ENCODE measurements at regions not wholly inside any gene's neighbourhood (a gene's known extent, or its start where the extent isn't known, plus 50 kb on each side); places are given as distances from the start of the nearest gene placed in this dataset.

DNA sequence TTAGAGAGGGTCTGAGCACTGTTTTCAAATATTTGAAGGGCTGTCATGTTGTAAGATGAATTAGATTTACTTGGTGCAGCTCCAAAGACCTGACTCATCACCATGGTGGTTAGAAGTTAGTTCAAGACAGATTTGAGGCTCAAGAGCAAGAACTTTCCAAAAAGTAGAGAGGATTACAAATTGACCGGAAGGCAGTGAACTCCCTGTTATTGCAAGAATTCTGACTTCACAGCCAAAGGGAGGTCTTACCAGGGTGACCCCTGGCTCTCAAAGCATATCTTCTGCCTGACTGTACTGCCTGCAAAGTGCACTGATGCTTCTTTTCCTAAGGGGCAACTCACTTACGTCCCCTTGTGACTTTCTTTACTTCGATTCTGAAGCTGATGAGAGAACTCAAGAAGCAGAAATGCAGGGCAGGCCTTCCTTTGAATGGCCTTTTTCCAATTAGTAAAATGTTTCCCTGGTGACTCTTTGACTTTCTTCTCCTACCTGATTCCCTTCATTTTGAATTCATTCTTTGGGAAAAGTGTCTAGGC is 86.4 kb downstream of the NAV1 start:
- H3K4me1 Mint-ChIP-seq = no peaks in the 10 kb centered on the region
- no peak for DNase-seq (ENCODE audit: low spot score in 2 of 2)
- no peak overlapping the region for H3K4me3 Mint-ChIP-seq
- H3K36me3 Mint-ChIP-seq = no peaks in the 10 kb centered on the region
- no peak for ATAC-seq
- H3K9me3 Mint-ChIP-seq = no peaks in the 10 kb centered on the region
- H3K27ac Mint-ChIP-seq = no peak overlapping the region

GRCh38 chr1:201625851-201626251 is 86.9 kb downstream of the NAV1 start:
- Mint-ChIP-seq H3K27ac (no peak overlapping the region), H3K4me1 (no peaks in the 10 kb centered on the region), H3K9me3 (no peaks in the 10 kb centered on the region), H3K36me3 (no peaks in the 10 kb centered on the region), H3K4me3 (no peak overlapping the region)
- ATAC-seq (no peak), DNase-seq (ENCODE audit: low spot score in 2 of 2) (no peak)

DNA sequence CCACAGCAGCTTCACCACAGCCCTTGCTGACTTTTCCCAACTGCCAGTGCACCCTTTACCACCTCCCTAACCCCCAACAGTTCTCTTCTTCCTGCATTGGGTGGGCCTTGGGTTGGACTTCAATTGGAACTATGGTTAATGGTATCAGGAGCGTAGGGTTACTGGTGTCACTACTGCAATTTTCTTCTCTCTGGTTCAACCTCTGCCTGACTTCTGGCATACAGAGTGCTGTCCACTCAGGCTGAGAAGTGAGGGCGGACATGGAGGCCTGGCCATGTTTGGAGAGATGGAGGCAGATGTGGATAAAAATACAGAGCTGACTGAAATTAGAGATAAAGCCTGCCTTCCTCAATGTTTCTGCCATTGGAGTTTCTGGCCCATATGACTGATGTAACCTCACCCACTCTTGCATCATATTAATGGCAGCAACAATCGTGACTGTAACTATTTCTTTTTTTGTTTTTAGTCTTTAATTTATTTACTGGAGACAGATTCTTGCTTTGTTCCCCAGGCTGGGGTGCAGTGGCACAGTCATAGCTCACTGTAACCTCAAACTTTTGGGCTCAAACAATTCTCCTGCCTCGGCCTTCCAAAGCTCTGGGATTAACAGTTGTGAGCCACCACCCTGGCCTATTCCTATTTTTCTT is 87.8 kb downstream of the NAV1 start:
- H3K9me3 Mint-ChIP-seq = no peaks in the 10 kb centered on the region
- no peak overlapping the region for H3K27ac Mint-ChIP-seq
- no peaks in the 10 kb centered on the region for H3K4me1 Mint-ChIP-seq
- no peak overlapping the region for H3K4me3 Mint-ChIP-seq
- ATAC-seq (no peak), DNase-seq (ENCODE audit: low spot score in 2 of 2) (no peak)
- no peaks in the 10 kb centered on the region for H3K36me3 Mint-ChIP-seq

DNA sequence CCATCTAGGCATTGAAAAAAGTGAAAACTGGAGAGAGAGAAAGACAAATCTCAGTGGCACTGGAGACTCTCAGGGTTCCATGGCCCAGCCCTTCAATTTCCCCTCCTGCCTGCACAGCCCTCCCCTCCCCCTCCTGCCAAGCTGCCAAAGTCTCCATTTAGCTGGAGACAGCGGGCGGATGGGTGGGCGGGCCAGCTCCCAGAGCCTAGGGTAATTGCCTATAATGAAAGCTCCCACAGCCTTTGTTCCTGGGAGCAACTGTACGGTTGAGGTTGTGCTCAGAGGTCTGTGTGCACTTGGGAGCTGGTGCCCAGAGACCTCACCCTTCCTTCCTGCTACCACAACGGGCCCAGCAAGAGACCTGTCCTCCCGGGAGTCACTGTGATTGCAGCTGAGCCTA is 89.6 kb downstream of the NAV1 start:
- no peaks in the 10 kb centered on the region for H3K9me3 Mint-ChIP-seq
- no peak overlapping the region for H3K27ac Mint-ChIP-seq
- no peak overlapping the region for H3K4me3 Mint-ChIP-seq
- H3K36me3 Mint-ChIP-seq = no peaks in the 10 kb centered on the region
- H3K4me1 Mint-ChIP-seq = no peaks in the 10 kb centered on the region
- ATAC-seq (no peak), DNase-seq (ENCODE audit: low spot score in 2 of 2) (no peak)

DNA sequence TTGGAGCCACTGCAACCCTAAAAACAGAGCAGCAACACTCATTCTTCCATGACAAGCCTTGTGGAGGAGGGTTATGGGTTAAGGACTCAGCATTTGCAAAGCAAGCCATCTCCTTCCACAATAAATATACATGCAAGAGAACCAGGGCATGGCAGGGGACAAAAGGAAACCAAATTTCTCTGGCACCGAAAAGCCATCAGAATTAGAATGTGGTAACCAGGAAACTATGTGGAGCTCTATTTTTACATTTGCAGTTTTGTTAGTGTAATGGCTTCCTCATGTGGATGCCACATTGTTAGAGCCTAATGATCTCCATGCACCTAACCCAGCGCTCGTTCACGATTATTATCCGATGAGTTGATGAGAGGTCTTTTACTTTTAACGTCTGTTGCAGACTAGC is 91.7 kb downstream of the NAV1 start:
- no peak overlapping the region for H3K4me3 Mint-ChIP-seq
- H3K27ac Mint-ChIP-seq = no peak overlapping the region
- H3K36me3 Mint-ChIP-seq = no peaks in the 10 kb centered on the region
- H3K9me3 Mint-ChIP-seq = no peaks in the 10 kb centered on the region
- no peak for ATAC-seq
- no peak for DNase-seq (ENCODE audit: low spot score in 2 of 2)
- no peaks in the 10 kb centered on the region for H3K4me1 Mint-ChIP-seq

GRCh38 chr1:201631037-201631436 is 92.1 kb downstream of the NAV1 start:
- H3K4me1 Mint-ChIP-seq = no peaks in the 10 kb centered on the region
- H3K9me3 Mint-ChIP-seq = no peaks in the 10 kb centered on the region
- no peak for DNase-seq (ENCODE audit: low spot score in 2 of 2)
- H3K27ac Mint-ChIP-seq = no peak overlapping the region
- no peaks in the 10 kb centered on the region for H3K36me3 Mint-ChIP-seq
- H3K4me3 Mint-ChIP-seq = no peak overlapping the region
- no peak for ATAC-seq

- Mint-ChIP-seq H3K9me3 (no peaks in the 10 kb centered on the region), H3K4me1 (no peaks in the 10 kb centered on the region), H3K36me3 (no peaks in the 10 kb centered on the region), H3K27ac (peak overlapping the region; percentile 18), H3K4me3 (no peak overlapping the region)
- ATAC-seq (no peak), DNase-seq (ENCODE audit: low spot score in 2 of 2) (no peak)
Measured at GRCh38 chr1:201632364-201632952, 93.5 kb downstream of the NAV1 start.

DNA sequence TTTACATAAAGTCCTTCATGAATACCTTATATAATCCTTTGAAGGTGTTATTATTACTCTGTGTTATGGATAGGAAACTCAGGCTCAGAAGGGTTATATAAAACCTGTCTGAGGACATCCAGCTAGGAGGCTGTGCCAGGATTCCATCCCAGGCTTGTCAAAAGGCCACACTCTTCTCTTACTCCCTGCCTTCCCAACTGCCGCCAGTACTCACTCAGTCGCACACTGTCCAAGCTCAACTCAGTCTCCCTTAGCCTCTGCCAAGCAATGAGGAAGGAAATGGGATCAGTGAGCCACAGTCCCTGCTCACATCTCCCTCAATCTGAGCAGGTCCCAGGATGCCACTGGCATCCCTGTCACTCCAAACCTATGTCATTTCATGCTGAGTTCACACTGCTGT is 94.4 kb downstream of the NAV1 start:
- H3K36me3 Mint-ChIP-seq = no peaks in the 10 kb centered on the region
- no peak overlapping the region for H3K4me3 Mint-ChIP-seq
- DNase-seq (ENCODE audit: low spot score in 2 of 2) (no peak), ATAC-seq (no peak)
- no peak overlapping the region for H3K27ac Mint-ChIP-seq
- no peaks in the 10 kb centered on the region for H3K9me3 Mint-ChIP-seq
- no peaks in the 10 kb centered on the region for H3K4me1 Mint-ChIP-seq

DNA sequence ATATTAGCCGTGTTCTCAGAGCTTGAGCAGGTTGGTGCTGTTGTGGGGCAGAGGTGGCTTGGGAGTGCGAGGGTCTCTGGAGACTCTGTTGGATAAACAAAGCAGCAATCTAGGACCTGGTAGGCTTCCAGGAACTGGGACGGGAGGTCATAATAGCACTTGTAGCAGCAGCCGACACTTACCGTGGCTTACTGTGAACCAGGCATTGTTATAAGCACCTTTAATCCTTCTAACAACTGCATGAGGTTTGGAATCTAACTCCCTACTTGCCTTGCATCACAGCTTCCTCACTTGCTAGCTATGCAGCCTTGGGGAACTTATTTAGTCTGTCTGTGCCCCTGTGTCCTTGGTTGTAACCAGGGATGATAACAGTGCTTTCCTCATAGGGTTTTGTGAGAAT is 94.9 kb downstream of the NAV1 start:
- DNase-seq (ENCODE audit: low spot score in 2 of 2) (no peak), ATAC-seq (no peak)
- no peaks in the 10 kb centered on the region for H3K9me3 Mint-ChIP-seq
- H3K4me3 Mint-ChIP-seq = no peak overlapping the region
- no peaks in the 10 kb centered on the region for H3K36me3 Mint-ChIP-seq
- H3K4me1 Mint-ChIP-seq = no peaks in the 10 kb centered on the region
- H3K27ac Mint-ChIP-seq = no peak overlapping the region

- ATAC-seq = no peak
- no peak overlapping the region for H3K4me3 Mint-ChIP-seq
- H3K36me3 Mint-ChIP-seq = no peaks in the 10 kb centered on the region
- H3K27ac Mint-ChIP-seq = no peak overlapping the region
- H3K4me1 Mint-ChIP-seq = no peaks in the 10 kb centered on the region
- H3K9me3 Mint-ChIP-seq = no peaks in the 10 kb centered on the region
- no peak for DNase-seq (ENCODE audit: low spot score in 2 of 2)
Measured at GRCh38 chr1:201634261-201634660, 95.3 kb downstream of the NAV1 start.

DNA sequence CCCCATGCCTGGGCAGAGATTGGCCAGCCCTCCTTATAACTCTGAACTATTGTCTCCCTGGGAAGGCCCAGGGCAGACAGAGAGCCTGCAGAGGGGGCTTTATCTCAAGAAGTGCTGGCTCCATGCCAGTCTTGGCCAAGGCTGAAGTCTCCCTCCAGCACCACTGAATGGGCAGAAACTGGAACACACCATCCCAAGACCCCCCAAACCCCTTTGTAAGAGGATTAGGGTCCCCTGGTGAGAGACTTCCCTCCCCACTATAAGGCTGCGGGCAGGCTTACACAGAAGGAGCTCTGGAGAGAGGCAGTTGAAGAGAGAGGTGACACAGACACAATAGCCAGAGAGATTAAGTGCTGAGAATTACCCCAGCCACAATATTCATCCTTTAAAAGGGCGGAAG is 97.2 kb downstream of the NAV1 start:
- H3K4me1 Mint-ChIP-seq = no peaks in the 10 kb centered on the region
- H3K27ac Mint-ChIP-seq = no peak overlapping the region
- ATAC-seq = no peak
- H3K4me3 Mint-ChIP-seq = no peak overlapping the region
- H3K36me3 Mint-ChIP-seq = no peaks in the 10 kb centered on the region
- no peaks in the 10 kb centered on the region for H3K9me3 Mint-ChIP-seq
- DNase-seq (ENCODE audit: low spot score in 2 of 2) = no peak

GRCh38 chr1:201636510-201636971 is 97.6 kb downstream of the NAV1 start:
- H3K9me3 Mint-ChIP-seq = no peaks in the 10 kb centered on the region
- H3K36me3 Mint-ChIP-seq = no peaks in the 10 kb centered on the region
- no peak for DNase-seq (ENCODE audit: low spot score in 2 of 2)
- H3K4me3 Mint-ChIP-seq = no peak overlapping the region
- no peaks in the 10 kb centered on the region for H3K4me1 Mint-ChIP-seq
- no peak overlapping the region for H3K27ac Mint-ChIP-seq
- ATAC-seq = no peak

GRCh38 chr1:201637282-201638079 is 98.6 kb downstream of the NAV1 start:
- Mint-ChIP-seq H3K9me3 (no peaks in the 10 kb centered on the region), H3K4me1 (no peaks in the 10 kb centered on the region), H3K36me3 (no peaks in the 10 kb centered on the region), H3K27ac (no peak overlapping the region), H3K4me3 (no peak overlapping the region)
- no peak for DNase-seq (ENCODE audit: low spot score in 2 of 2)
- no peak for ATAC-seq

GRCh38 chr1:201639391-201639790 is 100.5 kb downstream of the NAV1 start:
- no peaks in the 10 kb centered on the region for H3K9me3 Mint-ChIP-seq
- no peaks in the 10 kb centered on the region for H3K4me1 Mint-ChIP-seq
- ATAC-seq (no peak), DNase-seq (ENCODE audit: low spot score in 2 of 2) (no peak)
- H3K27ac Mint-ChIP-seq = no peak overlapping the region
- H3K36me3 Mint-ChIP-seq = no peaks in the 10 kb centered on the region
- no peak overlapping the region for H3K4me3 Mint-ChIP-seq

- Mint-ChIP-seq H3K4me1 (no peaks in the 10 kb centered on the region), H3K27ac (no peak overlapping the region), H3K4me3 (no peak overlapping the region), H3K36me3 (no peaks in the 10 kb centered on the region), H3K9me3 (no peaks in the 10 kb centered on the region)
- ATAC-seq (no peak), DNase-seq (ENCODE audit: low spot score in 2 of 2) (no peak)
Measured at GRCh38 chr1:201639826-201640225, 100.9 kb downstream of the NAV1 start.

DNA sequence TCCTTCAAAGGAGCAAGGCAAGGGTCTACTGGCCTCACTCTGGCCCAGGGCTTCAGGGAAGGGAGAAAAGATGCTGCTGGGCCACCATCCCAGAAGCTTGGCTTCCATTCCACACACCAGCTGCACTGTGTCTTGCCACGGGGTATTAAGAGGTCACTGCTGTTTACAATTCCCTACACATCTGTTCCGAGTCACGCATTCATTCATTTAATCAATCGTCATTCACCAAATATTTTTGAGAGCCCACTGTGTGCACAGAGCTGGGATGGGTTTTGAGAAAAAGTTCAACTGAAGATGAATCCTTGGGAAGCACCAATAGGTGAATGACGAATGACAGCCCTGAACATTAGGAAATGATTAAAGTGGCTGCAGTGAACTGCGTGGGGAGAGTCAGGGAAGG is 101.7 kb downstream of the NAV1 start:
- no peaks in the 10 kb centered on the region for H3K36me3 Mint-ChIP-seq

More for the DNA sequence above, 101.7 kb downstream of the NAV1 start:
- Mint-ChIP-seq H3K9me3 (no peaks in the 10 kb centered on the region), H3K4me3 (no peak overlapping the region), H3K4me1 (no peaks in the 10 kb centered on the region), H3K27ac (no peak overlapping the region)
- ATAC-seq = no peak
- no peak for DNase-seq (ENCODE audit: low spot score in 2 of 2)

All from stimulated activated effector memory CD8-positive, alpha-beta T cell treated with anti-CD3 and anti-CD28 coated beads, Interleukin-12 subunit alpha, Interleukin-12 subunit beta, amount 100 ng/mL, for 72 hours (primary cell).